ENCODE measurements at regions not wholly inside any gene's neighbourhood (a gene's known extent, or its start where the extent isn't known, plus 50 kb on each side); places are given as distances from the start of the nearest gene placed in this dataset.

GRCh38 chr10:2628705-2629104 is 438.6 kb upstream of the PFKP start:
- no peaks in the 10 kb centered on the region for H4K20me1 ChIP-seq (ENCODE audit: insufficient read depth, low read length)
- BruUV-seq (replicated peaks), result no TSS peak
- H3K36me3 ChIP-seq (ENCODE audit: insufficient read depth, low read length), result no peaks in the 10 kb centered on the region
- ChIA-PET CTCF (ENCODE audit: unreplicated experiment) (no interaction called here), POLR2A (interaction anchor here (1.0 to 1.5 kb wide), 3 partner anchors 9 to 20 kb away, joined by 3 to 4 read pairs (median 3); no protein-coding TSS in a partner anchor)
- H3K4me3 ChIP-seq (ENCODE audit: low read depth, low read length, poor library complexity, severe bottlenecking), result no peak overlapping the region
- TF ChIP-seq, protein P1, sequence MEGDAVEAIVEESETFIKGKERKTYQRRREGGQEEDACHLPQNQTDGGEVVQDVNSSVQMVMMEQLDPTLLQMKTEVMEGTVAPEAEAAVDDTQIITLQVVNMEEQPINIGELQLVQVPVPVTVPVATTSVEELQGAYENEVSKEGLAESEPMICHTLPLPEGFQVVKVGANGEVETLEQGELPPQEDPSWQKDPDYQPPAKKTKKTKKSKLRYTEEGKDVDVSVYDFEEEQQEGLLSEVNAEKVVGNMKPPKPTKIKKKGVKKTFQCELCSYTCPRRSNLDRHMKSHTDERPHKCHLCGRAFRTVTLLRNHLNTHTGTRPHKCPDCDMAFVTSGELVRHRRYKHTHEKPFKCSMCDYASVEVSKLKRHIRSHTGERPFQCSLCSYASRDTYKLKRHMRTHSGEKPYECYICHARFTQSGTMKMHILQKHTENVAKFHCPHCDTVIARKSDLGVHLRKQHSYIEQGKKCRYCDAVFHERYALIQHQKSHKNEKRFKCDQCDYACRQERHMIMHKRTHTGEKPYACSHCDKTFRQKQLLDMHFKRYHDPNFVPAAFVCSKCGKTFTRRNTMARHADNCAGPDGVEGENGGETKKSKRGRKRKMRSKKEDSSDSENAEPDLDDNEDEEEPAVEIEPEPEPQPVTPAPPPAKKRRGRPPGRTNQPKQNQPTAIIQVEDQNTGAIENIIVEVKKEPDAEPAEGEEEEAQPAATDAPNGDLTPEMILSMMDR (conservative IDR thresholded peaks at IDR 0.05; ENCODE audit: low read length), result no peak
- no peak for TF ChIP-seq EZH2phosphoT487 (IDR thresholded peaks at IDR 0.05; ENCODE audit: borderline replicate concordance, low read depth, low read length)
- no peaks in the 10 kb centered on the region for H3K9me2 ChIP-seq (ENCODE audit: insufficient read depth, low read length)
- no peaks in the 10 kb centered on the region for H3K79me2 ChIP-seq (ENCODE audit: insufficient read depth, low read depth, low read length)
- H2AFZ ChIP-seq (ENCODE audit: low read length), result no peak overlapping the region
- DNase-seq (ENCODE audit: low spot score), result no peak
- peaks cover 16% of the 10 kb centered on the region for H3K4me1 ChIP-seq (ENCODE audit: insufficient read depth, low read length, poor library complexity, severe bottlenecking)
- no peak overlapping the region for H3K4me2 ChIP-seq (ENCODE audit: low read length)
- intact Hi-C loops (cut with micrococcal nuclease; ENCODE audit: unreplicated experiment), result no loop called here
- no peak overlapping the region for H3K27ac ChIP-seq (ENCODE audit: low read depth, low read length, poor library complexity, severe bottlenecking)
- no peaks in the 10 kb centered on the region for H3K9me3 ChIP-seq (ENCODE audit: low read length)

GRCh38 chr10:2627969-2628368 is 439.4 kb upstream of the PFKP start:
- no peak for TF ChIP-seq EZH2phosphoT487 (IDR thresholded peaks at IDR 0.05; ENCODE audit: borderline replicate concordance, low read depth, low read length)
- TF ChIP-seq, protein P1 (conservative IDR thresholded peaks at IDR 0.05; ENCODE audit: low read length), result no peak
- no peak overlapping the region for H3K4me3 ChIP-seq (ENCODE audit: low read depth, low read length, poor library complexity, severe bottlenecking)
- DNase-seq (ENCODE audit: low spot score), result no peak
- H3K27ac ChIP-seq (ENCODE audit: low read depth, low read length, poor library complexity, severe bottlenecking), result no peak overlapping the region
- ChIA-PET CTCF (ENCODE audit: unreplicated experiment) (no interaction called here), POLR2A (interaction anchor here (0.6 to 1.5 kb wide), 5 partner anchors 10 to 202 kb away, joined by 3 read pairs; no protein-coding TSS in a partner anchor)
- H3K9me2 ChIP-seq (ENCODE audit: insufficient read depth, low read length), result no peaks in the 10 kb centered on the region
- no peak overlapping the region for H2AFZ ChIP-seq (ENCODE audit: low read length)
- intact Hi-C loops (cut with micrococcal nuclease; ENCODE audit: unreplicated experiment), result no loop called here
- H3K4me2 ChIP-seq (ENCODE audit: low read length), result no peak overlapping the region
- peaks cover 16% of the 10 kb centered on the region for H3K4me1 ChIP-seq (ENCODE audit: insufficient read depth, low read length, poor library complexity, severe bottlenecking)
- no peaks in the 10 kb centered on the region for H3K9me3 ChIP-seq (ENCODE audit: low read length)
- no peaks in the 10 kb centered on the region for H4K20me1 ChIP-seq (ENCODE audit: insufficient read depth, low read length)
- BruUV-seq (replicated peaks), result no TSS peak
- H3K36me3 ChIP-seq (ENCODE audit: insufficient read depth, low read length), result no peaks in the 10 kb centered on the region
- H3K79me2 ChIP-seq (ENCODE audit: insufficient read depth, low read depth, low read length), result no peaks in the 10 kb centered on the region

- no peaks in the 10 kb centered on the region for H3K79me2 ChIP-seq (ENCODE audit: insufficient read depth, low read depth, low read length)
- H3K4me1 ChIP-seq (ENCODE audit: insufficient read depth, low read length, poor library complexity, severe bottlenecking), result peaks cover 3% of the 10 kb centered on the region
- H3K9me3 ChIP-seq (ENCODE audit: low read length), result no peaks in the 10 kb centered on the region
- no peak overlapping the region for H3K27ac ChIP-seq (ENCODE audit: low read depth, low read length, poor library complexity, severe bottlenecking)
- H3K4me2 ChIP-seq (ENCODE audit: low read length), result no peak overlapping the region
- no peak for DNase-seq (ENCODE audit: low spot score)
- no TSS peak for BruUV-seq (replicated peaks)
- intact Hi-C loops (cut with micrococcal nuclease; ENCODE audit: unreplicated experiment), result no loop called here
- no peaks in the 10 kb centered on the region for H3K9me2 ChIP-seq (ENCODE audit: insufficient read depth, low read length)
- H2AFZ ChIP-seq (ENCODE audit: low read length), result no peak overlapping the region
- no peaks in the 10 kb centered on the region for H3K36me3 ChIP-seq (ENCODE audit: insufficient read depth, low read length)
- no peak overlapping the region for H3K4me3 ChIP-seq (ENCODE audit: low read depth, low read length, poor library complexity, severe bottlenecking)
- no peak for TF ChIP-seq EZH2phosphoT487 (IDR thresholded peaks at IDR 0.05; ENCODE audit: borderline replicate concordance, low read depth, low read length)
- TF ChIP-seq, protein P1 (conservative IDR thresholded peaks at IDR 0.05; ENCODE audit: low read length), result no peak
- ChIA-PET POLR2A (interaction anchor here (1.0 kb wide), 1 partner anchor 45 kb away, joined by 3 read pairs; no protein-coding TSS in a partner anchor), CTCF (ENCODE audit: unreplicated experiment) (no interaction called here)
- no peaks in the 10 kb centered on the region for H4K20me1 ChIP-seq (ENCODE audit: insufficient read depth, low read length)
Observed at GRCh38 chr10:2625094-2625493, 442.3 kb upstream of the PFKP start.
